ENCODE measurements at regions not wholly inside any gene's neighbourhood (a gene's known extent, or its start where the extent isn't known, plus 50 kb on each side); places are given as distances from the start of the nearest gene placed in this dataset.

DNA sequence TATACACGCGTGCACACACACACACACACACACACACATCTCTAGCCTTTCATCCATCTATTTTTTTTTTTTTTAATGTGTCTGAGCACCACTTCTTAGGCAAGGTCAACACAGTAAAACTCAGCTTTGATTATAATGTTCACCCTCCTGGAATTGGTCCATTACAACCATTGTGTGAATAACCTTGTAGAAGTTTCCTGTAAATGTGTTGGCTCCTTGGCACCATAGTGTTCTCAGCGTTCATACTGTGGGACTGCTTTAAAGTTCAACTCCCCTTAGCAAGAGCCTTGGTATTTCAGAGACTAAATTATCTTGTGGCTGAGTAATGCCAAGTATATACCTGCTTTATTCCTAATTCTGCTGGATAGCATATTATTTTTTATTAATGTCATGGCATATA, 106.3 kb upstream of the PRPS1L1 start:
- TF ChIP-seq, protein P1, sequence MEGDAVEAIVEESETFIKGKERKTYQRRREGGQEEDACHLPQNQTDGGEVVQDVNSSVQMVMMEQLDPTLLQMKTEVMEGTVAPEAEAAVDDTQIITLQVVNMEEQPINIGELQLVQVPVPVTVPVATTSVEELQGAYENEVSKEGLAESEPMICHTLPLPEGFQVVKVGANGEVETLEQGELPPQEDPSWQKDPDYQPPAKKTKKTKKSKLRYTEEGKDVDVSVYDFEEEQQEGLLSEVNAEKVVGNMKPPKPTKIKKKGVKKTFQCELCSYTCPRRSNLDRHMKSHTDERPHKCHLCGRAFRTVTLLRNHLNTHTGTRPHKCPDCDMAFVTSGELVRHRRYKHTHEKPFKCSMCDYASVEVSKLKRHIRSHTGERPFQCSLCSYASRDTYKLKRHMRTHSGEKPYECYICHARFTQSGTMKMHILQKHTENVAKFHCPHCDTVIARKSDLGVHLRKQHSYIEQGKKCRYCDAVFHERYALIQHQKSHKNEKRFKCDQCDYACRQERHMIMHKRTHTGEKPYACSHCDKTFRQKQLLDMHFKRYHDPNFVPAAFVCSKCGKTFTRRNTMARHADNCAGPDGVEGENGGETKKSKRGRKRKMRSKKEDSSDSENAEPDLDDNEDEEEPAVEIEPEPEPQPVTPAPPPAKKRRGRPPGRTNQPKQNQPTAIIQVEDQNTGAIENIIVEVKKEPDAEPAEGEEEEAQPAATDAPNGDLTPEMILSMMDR (IDR thresholded peaks at IDR 0.05), result no peak
- TF ChIP-seq POLR2A (IDR thresholded peaks at IDR 0.05), result no peak
